ENCODE measurements at regions not wholly inside any gene's neighbourhood (a gene's known extent, or its start where the extent isn't known, plus 50 kb on each side); places are given as distances from the start of the nearest gene placed in this dataset.

- TF ChIP-seq CTCF (IDR thresholded peaks at IDR 0.05; ENCODE audit: insufficient read depth, low read length, missing control alignments): no peak
- DNase-seq (ENCODE audit: low read depth, low spot score): no peak
- POLR2A ChIA-PET: no interaction called here
- no peak overlapping the region for H3K4me3 ChIP-seq (ENCODE audit: low read depth, low read length)
- CTCF ChIA-PET: interaction anchor here (1.1 kb wide), 1 partner anchor 19 kb away, joined by 3 read pairs; no protein-coding TSS in a partner anchor
Measured at GRCh38 chr13:39893808-39894207, 238.3 kb downstream of the COG6 start.

DNA sequence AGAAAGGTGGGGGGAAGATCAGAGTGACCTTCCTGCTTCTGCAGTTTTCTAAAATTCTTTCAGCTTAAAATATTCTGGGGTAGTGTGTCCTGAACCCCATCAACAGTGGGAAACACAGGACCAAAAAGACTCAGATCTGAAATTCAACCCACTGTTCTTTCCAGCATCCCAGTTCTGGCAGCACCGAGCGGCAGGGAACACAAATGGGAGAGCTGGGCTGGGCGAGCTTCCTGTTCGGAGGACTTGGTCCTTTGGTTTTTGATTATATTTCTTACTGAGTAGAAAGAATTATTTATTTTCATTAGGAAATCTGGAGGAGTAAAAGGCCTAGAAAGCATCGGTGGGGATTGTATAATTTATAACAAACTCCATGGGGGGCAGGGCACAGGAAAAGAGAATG lies 239.1 kb downstream of the COG6 start:
- no peak for DNase-seq (ENCODE audit: low read depth, low spot score)
- no peak for TF ChIP-seq CTCF (IDR thresholded peaks at IDR 0.05; ENCODE audit: insufficient read depth, low read length, missing control alignments)
- ChIA-PET POLR2A (no interaction called here), CTCF (interaction anchor here (1.1 kb wide), 2 partner anchors 14 to 18 kb away, joined by 3 to 4 read pairs; no protein-coding TSS in a partner anchor)
- no peak overlapping the region for H3K4me3 ChIP-seq (ENCODE audit: low read depth, low read length)

- POLR2A ChIA-PET: no interaction called here
- no peak for TF ChIP-seq CTCF (IDR thresholded peaks at IDR 0.05; ENCODE audit: insufficient read depth, low read length, missing control alignments)
- no peak overlapping the region for H3K4me3 ChIP-seq (ENCODE audit: low read depth, low read length)
- CTCF ChIA-PET: interaction anchor here (1.1 kb wide), 1 partner anchor 14 kb away, joined by 4 read pairs; no protein-coding TSS in a partner anchor
- DNase-seq (ENCODE audit: low read depth, low spot score): peak; percentile 67
Measured at GRCh38 chr13:39895254-39895653, 239.8 kb downstream of the COG6 start.

DNA sequence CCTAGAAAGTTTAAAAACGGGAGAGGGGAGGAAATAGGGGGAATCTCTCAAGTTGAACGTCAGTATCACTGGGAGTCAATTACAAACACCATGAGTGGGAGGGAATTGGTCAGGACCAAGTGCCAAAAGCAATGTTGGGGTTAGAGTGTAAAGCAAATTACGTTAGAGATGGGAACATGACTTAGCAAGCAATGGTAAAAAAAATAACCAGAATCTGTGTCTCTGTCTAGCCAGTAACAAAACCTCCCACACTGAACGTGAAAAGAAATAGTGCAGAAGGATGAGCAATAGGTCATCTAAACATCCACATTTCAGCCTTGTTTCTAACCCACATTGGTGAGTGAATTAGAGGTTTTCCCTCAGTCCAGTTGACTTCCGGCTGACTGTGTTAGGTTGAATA lies 242.2 kb downstream of the COG6 start:
- ChIA-PET CTCF (no interaction called here), POLR2A (no interaction called here)
- H3K4me3 ChIP-seq (ENCODE audit: low read depth, low read length): no peak overlapping the region
- no peak for TF ChIP-seq CTCF (IDR thresholded peaks at IDR 0.05; ENCODE audit: insufficient read depth, low read length, missing control alignments)
- DNase-seq (ENCODE audit: low read depth, low spot score): no peak

DNA sequence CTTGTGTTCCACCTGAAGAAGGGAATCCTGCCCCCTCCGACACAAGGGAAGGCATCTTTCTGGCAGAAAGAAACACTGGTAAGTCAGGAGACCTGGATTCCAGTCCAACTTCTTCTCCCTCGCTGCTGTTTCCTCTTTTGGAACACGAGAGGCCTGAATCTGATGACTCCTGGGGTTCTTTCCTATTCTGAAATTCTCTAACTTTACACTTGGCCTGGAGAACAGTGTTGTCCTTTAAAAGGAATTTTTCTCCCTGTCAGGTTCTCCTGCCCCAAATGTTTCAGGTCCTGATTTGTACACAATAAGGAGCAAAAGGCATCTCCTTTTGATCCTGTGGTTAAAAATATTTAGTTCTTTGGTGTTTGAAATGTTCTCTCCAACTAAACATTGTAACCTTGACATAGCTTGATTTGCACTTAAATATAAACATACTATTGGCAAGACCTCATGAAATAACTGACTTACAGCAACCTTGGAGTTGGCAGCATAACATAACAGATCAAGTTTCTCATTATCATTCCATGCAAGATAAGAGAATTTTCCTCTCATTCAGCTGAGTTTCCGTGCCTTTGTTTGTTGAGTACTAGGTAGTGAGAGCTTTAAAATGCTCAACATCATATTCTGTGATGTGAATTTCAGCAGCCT lies 244.8 kb downstream of the COG6 start:
- no peak for DNase-seq (ENCODE audit: low read depth, low spot score)
- TF ChIP-seq CTCF (IDR thresholded peaks at IDR 0.05; ENCODE audit: insufficient read depth, low read length, missing control alignments): no peak
- ChIA-PET POLR2A (no interaction called here), CTCF (interaction anchor here (1.7 kb wide), 1 partner anchor 43 kb away, joined by 4 read pairs; no protein-coding TSS in a partner anchor)
- H3K4me3 ChIP-seq (ENCODE audit: low read depth, low read length): no peak overlapping the region

DNA sequence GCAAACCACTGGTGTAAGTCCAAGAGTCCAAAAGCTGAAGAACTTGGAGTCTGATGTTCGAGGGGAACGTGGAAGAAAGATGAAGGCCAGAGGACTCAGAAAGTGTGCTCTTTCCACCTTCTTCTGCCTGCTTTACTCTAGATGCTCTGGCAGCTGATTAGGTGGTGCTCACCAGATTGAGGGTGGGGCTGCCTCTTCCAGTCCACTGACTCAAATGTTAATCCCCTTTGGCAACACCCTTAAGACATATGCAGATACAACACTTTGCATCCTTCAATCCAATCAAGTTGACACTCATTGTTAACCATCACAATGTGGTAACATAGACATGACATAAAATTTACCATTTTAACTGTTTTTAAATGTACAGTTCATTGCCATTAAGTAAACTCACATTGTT lies 249.5 kb downstream of the COG6 start:
- ChIA-PET CTCF (no interaction called here), POLR2A (no interaction called here)
- no peak for TF ChIP-seq CTCF (IDR thresholded peaks at IDR 0.05; ENCODE audit: insufficient read depth, low read length, missing control alignments)
- H3K4me3 ChIP-seq (ENCODE audit: low read depth, low read length): no peak overlapping the region
- DNase-seq (ENCODE audit: low read depth, low spot score): no peak
